DOHH2 (cell line): ENCODE measurements at regions not wholly inside any gene's neighbourhood (a gene's known extent, or its start where the extent isn't known, plus 50 kb on each side); places are given as distances from the start of the nearest gene placed in this dataset.

Experiments
- H3F3A ChIP-seq: fragments of 200-600 bp; sonication (generic), shearing (Covaris generic); 2 replicates; pipeline ENCODE4 v1.6.0; 2016; ENCODE audit warnings: antibody characterized with exemption, mild to moderate bottlenecking; ENCODE audit not compliant: control insufficient read depth, insufficient read depth
- H3K27ac ChIP-seq: fragments of 200-600 bp; sonication (generic); 2 replicates; pipeline ENCODE4 v1.5.1; 2014; ENCODE audit warnings: low read depth, mild to moderate bottlenecking, low read length, moderate library complexity
- H3K27me3 ChIP-seq: fragments of 200-600 bp; sonication (generic); 2 replicates; pipeline ENCODE4 v1.6.1; 2014; ENCODE audit warnings: mild to moderate bottlenecking, low read length, mixed read lengths; ENCODE audit not compliant: control insufficient read depth
- H3K36me3 ChIP-seq: fragments of 200-600 bp; sonication (generic); 2 replicates; pipeline ENCODE4 v1.6.1; 2014; ENCODE audit warnings: mild to moderate bottlenecking, low read length, moderate library complexity, mixed read lengths; ENCODE audit not compliant: control insufficient read depth
- H3K4me1 ChIP-seq: fragments of 200-600 bp; sonication (generic); 2 replicates; pipeline ENCODE4 v1.6.1; 2014; ENCODE audit warnings: mild to moderate bottlenecking, low read length, mixed read lengths; ENCODE audit not compliant: control insufficient read depth
- H3K4me2 ChIP-seq: fragments of 200-600 bp; sonication (generic); 2 replicates; pipeline ENCODE4 v1.6.0; 2014; ENCODE audit warnings: mild to moderate bottlenecking, low read length, moderate library complexity
- H3K4me3 ChIP-seq: fragments of 200-600 bp; sonication (generic); 2 replicates; pipeline ENCODE4 v1.5.1; 2014; ENCODE audit warnings: mild to moderate bottlenecking, low read length, mixed read lengths
- H3K79me2 ChIP-seq: fragments of 200-600 bp; sonication (generic); 2 replicates; pipeline ENCODE4 v1.6.1; 2014; ENCODE audit warnings: mild to moderate bottlenecking, low read length, mixed read lengths; ENCODE audit not compliant: control insufficient read depth
- H3K9me2 ChIP-seq: fragments of 200-600 bp; sonication (generic); replicated peaks from 2 replicates; pipeline ENCODE4 v1.6.1; 2014; ENCODE audit warnings: mild to moderate bottlenecking, low read length, mixed read lengths; ENCODE audit not compliant: control insufficient read depth
- H3K9me3 ChIP-seq: fragments of 200-600 bp; sonication (generic); 2 replicates; pipeline ENCODE4 v1.6.1; 2014; ENCODE audit warnings: antibody characterized with exemption, low read length, mixed read lengths; ENCODE audit not compliant: control insufficient read depth, insufficient read depth
- H4K20me1 ChIP-seq: fragments of 200-600 bp; sonication (generic); 2 replicates; pipeline ENCODE4 v1.6.0; 2014; ENCODE audit warnings: low read depth, mild to moderate bottlenecking, antibody characterized with exemption, low read length, moderate library complexity; ENCODE audit not compliant: control insufficient read depth, insufficient read depth
- EZH2phosphoT487 ChIP-seq: fragments of 200-600 bp; sonication (generic); IDR thresholded peaks from 2 replicates; pipeline ENCODE4 v1.6.1; 2017; ENCODE audit warnings: borderline replicate concordance, mild to moderate bottlenecking, antibody characterized with exemption, low read length, moderate library complexity, mixed read lengths
- TF ChIP-seq, protein P1 (sequence below): fragments of 200-600 bp; sonication (generic); IDR thresholded peaks from one replicate; pipeline ENCODE4 v1.5.1; 2014; ENCODE audit warnings: antibody characterized with exemption, mild to moderate bottlenecking, low read depth, low read length; ENCODE audit not compliant: poor library complexity, severe bottlenecking

DNA sequence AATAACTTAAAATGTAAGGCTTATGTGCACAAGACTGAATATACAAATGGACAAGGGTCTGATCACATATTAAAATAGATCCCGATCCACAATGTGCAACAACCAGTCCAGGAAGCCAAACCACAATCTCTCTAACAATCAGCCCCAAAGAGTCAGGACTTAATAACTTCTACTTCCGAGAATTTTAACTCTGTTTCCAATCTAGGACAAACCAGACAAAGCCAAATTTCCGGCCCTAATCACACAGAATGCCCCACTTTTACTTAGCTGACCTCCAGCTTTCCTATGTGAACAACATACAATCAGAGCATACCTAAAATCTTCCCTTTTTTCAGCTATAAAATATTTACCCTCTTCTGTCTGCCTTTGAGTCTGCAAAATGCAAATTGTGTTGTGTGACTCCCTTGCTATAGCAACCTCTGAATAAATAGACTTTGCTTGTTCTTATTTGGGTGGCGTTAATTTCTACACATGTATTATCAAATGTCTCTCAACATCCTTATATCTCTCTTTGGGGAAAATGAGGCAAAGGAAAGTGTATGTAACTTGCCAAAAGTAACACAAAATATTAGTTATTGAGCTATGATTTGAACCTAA lies 381.9 kb upstream of the MC4R start:
- H3K27me3 ChIP-seq = no peaks in the 10 kb centered on the region
- TF ChIP-seq EZH2phosphoT487 = no peak
- TF ChIP-seq, protein P1, sequence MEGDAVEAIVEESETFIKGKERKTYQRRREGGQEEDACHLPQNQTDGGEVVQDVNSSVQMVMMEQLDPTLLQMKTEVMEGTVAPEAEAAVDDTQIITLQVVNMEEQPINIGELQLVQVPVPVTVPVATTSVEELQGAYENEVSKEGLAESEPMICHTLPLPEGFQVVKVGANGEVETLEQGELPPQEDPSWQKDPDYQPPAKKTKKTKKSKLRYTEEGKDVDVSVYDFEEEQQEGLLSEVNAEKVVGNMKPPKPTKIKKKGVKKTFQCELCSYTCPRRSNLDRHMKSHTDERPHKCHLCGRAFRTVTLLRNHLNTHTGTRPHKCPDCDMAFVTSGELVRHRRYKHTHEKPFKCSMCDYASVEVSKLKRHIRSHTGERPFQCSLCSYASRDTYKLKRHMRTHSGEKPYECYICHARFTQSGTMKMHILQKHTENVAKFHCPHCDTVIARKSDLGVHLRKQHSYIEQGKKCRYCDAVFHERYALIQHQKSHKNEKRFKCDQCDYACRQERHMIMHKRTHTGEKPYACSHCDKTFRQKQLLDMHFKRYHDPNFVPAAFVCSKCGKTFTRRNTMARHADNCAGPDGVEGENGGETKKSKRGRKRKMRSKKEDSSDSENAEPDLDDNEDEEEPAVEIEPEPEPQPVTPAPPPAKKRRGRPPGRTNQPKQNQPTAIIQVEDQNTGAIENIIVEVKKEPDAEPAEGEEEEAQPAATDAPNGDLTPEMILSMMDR = no peak
- peaks cover 10% of the 10 kb centered on the region for H3K4me1 ChIP-seq
- H3F3A ChIP-seq = no peaks in the 10 kb centered on the region
- H3K27ac ChIP-seq = no peak overlapping the region
- H3K36me3 ChIP-seq = no peaks in the 10 kb centered on the region
- no peaks in the 10 kb centered on the region for H3K9me3 ChIP-seq
- H3K4me2 ChIP-seq = no peak overlapping the region
- no peaks in the 10 kb centered on the region for H4K20me1 ChIP-seq
- no peaks in the 10 kb centered on the region for H3K9me2 ChIP-seq
- no peaks in the 10 kb centered on the region for H3K79me2 ChIP-seq
- H3K4me3 ChIP-seq = no peak overlapping the region

DNA sequence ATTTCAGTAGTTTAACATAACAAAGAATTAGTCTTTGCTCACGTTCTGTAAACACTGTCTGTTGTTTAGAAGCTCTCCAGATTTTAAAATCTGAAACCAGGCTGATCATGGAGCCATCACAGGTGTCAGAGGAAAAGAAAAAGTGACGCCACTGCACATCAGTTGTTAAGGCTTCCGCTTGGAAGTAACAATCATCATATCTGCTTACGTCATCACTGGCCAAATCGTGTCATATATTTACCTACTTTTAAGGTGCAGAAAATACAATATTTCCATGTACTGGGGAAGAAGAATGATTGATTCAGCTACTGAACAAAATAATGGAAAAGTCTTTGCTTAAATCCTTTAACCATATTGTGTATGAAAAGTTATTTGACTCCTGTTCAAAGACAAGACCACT lies 382.6 kb upstream of the MC4R start:
- no peaks in the 10 kb centered on the region for H4K20me1 ChIP-seq
- H3K4me2 ChIP-seq = no peak overlapping the region
- TF ChIP-seq, protein P1 = no peak
- no peak for TF ChIP-seq EZH2phosphoT487
- H3K4me1 ChIP-seq = peaks cover 10% of the 10 kb centered on the region
- no peaks in the 10 kb centered on the region for H3K9me3 ChIP-seq
- H3K27ac ChIP-seq = no peak overlapping the region
- H3K9me2 ChIP-seq = no peaks in the 10 kb centered on the region
- no peaks in the 10 kb centered on the region for H3F3A ChIP-seq
- no peaks in the 10 kb centered on the region for H3K79me2 ChIP-seq
- no peak overlapping the region for H3K4me3 ChIP-seq
- no peaks in the 10 kb centered on the region for H3K27me3 ChIP-seq
- H3K36me3 ChIP-seq = no peaks in the 10 kb centered on the region

DNA sequence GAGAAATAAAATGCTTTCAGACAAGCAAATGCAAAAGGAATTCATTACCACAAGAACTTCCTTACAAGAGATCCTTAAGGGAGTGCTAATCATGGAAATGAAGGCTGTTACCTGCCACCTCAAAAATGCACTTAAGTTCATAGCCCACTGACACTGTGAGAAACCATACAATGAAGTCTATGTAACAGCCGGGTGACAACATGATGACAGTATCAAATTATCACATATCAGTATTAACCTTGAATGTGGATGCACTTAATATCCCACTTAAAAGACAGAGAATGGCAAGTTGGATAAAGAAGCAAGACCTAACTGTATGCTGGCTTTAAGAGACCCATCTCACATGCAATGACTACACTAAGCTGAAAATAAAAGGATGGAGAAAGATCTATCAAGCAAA lies 403.4 kb upstream of the MC4R start:
- no peaks in the 10 kb centered on the region for H3K36me3 ChIP-seq
- no peaks in the 10 kb centered on the region for H3K9me3 ChIP-seq
- no peak overlapping the region for H3K4me3 ChIP-seq
- H3K4me2 ChIP-seq = no peak overlapping the region
- no peaks in the 10 kb centered on the region for H3K79me2 ChIP-seq
- H3K9me2 ChIP-seq = no peaks in the 10 kb centered on the region
- H3F3A ChIP-seq = no peaks in the 10 kb centered on the region
- no peaks in the 10 kb centered on the region for H4K20me1 ChIP-seq
- H3K27me3 ChIP-seq = no peaks in the 10 kb centered on the region
- H3K4me1 ChIP-seq = no peaks in the 10 kb centered on the region
- TF ChIP-seq, protein P1 = no peak
- no peak for TF ChIP-seq EZH2phosphoT487
- no peak overlapping the region for H3K27ac ChIP-seq

DNA sequence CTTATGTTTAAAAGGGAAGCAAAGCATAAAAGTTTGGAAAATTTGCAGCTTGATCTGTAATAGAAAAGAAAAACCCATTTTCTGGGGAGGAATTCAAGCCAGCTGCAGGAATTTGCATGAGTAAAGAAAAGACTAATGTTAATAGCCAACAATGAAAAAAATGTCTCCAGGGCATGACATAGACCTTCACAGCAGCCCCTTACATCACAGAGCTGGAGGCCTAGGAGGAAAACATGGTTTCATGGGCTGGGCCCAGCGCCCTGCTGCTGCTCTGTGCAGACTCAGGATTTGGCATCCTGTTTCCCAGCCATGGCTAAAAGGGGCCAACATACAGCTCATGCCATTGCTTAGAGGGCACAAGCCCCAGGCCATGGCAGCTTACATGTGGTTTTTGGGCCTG lies 411.6 kb upstream of the MC4R start:
- Histone ChIP-seq H3K36me3 (no peaks in the 10 kb centered on the region), H3K27me3 (no peaks in the 10 kb centered on the region), H3K9me3 (no peaks in the 10 kb centered on the region; the same call in none of the 2 replicates), H3K4me2 (no peak overlapping the region), H3F3A (no peaks in the 10 kb centered on the region), H3K79me2 (no peaks in the 10 kb centered on the region), H3K9me2 (no peaks in the 10 kb centered on the region), H3K4me1 (no peaks in the 10 kb centered on the region), H4K20me1 (no peaks in the 10 kb centered on the region), H3K4me3 (no peak overlapping the region), H3K27ac (no peak overlapping the region)
- TF ChIP-seq EZH2phosphoT487 = no peak
- TF ChIP-seq, protein P1 = no peak
